ENCODE measurements at regions not wholly inside any gene's neighbourhood (a gene's known extent, or its start where the extent isn't known, plus 50 kb on each side); places are given as distances from the start of the nearest gene placed in this dataset.

GRCh38 chr3:106261396-106261795, 392.6 kb upstream of the CBLB start:
- H3K9me3 Mint-ChIP-seq: peaks cover 0 to 6% of the 10 kb centered on the region in 2 donors
- ATAC-seq: no peak
- DNase-seq: no peak
- no peak overlapping the region for H3K27ac Mint-ChIP-seq
- no peak overlapping the region for H3K4me3 Mint-ChIP-seq
- no peaks in the 10 kb centered on the region for H3K27me3 Mint-ChIP-seq
- peaks cover 8% of the 10 kb centered on the region for H3K4me1 Mint-ChIP-seq

GRCh38 chr3:106261915-106262683, 393.3 kb upstream of the CBLB start:
- ATAC-seq: no peak
- no peak overlapping the region for H3K27ac Mint-ChIP-seq
- peaks cover 0 to 6% of the 10 kb centered on the region in 2 donors for H3K9me3 Mint-ChIP-seq
- H3K4me1 Mint-ChIP-seq: peaks cover 6% of the 10 kb centered on the region
- H3K27me3 Mint-ChIP-seq: no peaks in the 10 kb centered on the region
- H3K4me3 Mint-ChIP-seq: no peak overlapping the region
- no peak for DNase-seq

GRCh38 chr3:106263011-106263410, 394.2 kb upstream of the CBLB start:
- no peak for ATAC-seq
- H3K4me3 Mint-ChIP-seq: no peak overlapping the region
- no peak for DNase-seq
- peaks cover 6% of the 10 kb centered on the region for H3K4me1 Mint-ChIP-seq
- no peaks in the 10 kb centered on the region for H3K27me3 Mint-ChIP-seq
- no peak overlapping the region for H3K27ac Mint-ChIP-seq
- H3K9me3 Mint-ChIP-seq: peaks cover 0 to 6% of the 10 kb centered on the region in 2 donors

- no peak for DNase-seq
- H3K27me3 Mint-ChIP-seq: no peaks in the 10 kb centered on the region
- no peak for ATAC-seq
- peaks cover 6% of the 10 kb centered on the region for H3K4me1 Mint-ChIP-seq
- no peak overlapping the region for H3K27ac Mint-ChIP-seq
- H3K4me3 Mint-ChIP-seq: no peak overlapping the region
- peaks cover 2 to 6% of the 10 kb centered on the region in 2 donors for H3K9me3 Mint-ChIP-seq
Observed at GRCh38 chr3:106263546-106263945, 394.7 kb upstream of the CBLB start.

- ATAC-seq: no peak
- Mint-ChIP-seq H3K27me3 (no peaks in the 10 kb centered on the region), H3K4me3 (no peak overlapping the region), H3K4me1 (peaks cover 6% of the 10 kb centered on the region), H3K9me3 (peaks cover under 1 to 7% of the 10 kb centered on the region in 2 donors), H3K27ac (no peak overlapping the region)
- DNase-seq: no peak
Observed at GRCh38 chr3:106265704-106266103, 396.9 kb upstream of the CBLB start.

- ATAC-seq: no peak
Observed at GRCh38 chr3:106268696-106269095, 399.9 kb upstream of the CBLB start.

GRCh38 chr3:106272302-106272701, 403.5 kb upstream of the CBLB start:
- peaks cover 13% of the 10 kb centered on the region for H3K4me1 Mint-ChIP-seq
- H3K27me3 Mint-ChIP-seq: no peaks in the 10 kb centered on the region
- ATAC-seq (no peak), DNase-seq (no peak)
- no peak overlapping the region for H3K27ac Mint-ChIP-seq
- H3K9me3 Mint-ChIP-seq: peaks cover 27 to 35% of the 10 kb centered on the region in 2 donors
- no peak overlapping the region for H3K4me3 Mint-ChIP-seq

More at GRCh38 chr3:106268696-106269095, 399.9 kb upstream of the CBLB start:
- no peak overlapping the region for H3K4me3 Mint-ChIP-seq
- peak overlapping the region in 1 of 2 donors; percentile 36 for H3K27ac Mint-ChIP-seq
- no peaks in the 10 kb centered on the region for H3K27me3 Mint-ChIP-seq
- DNase-seq: no peak
- no peaks in the 10 kb centered on the region for H3K4me1 Mint-ChIP-seq
- peaks cover 7% of the 10 kb centered on the region in 2 donors for H3K9me3 Mint-ChIP-seq

- H3K9me3 Mint-ChIP-seq: peaks cover 33 to 46% of the 10 kb centered on the region in 2 donors
- DNase-seq: no peak
- ATAC-seq: no peak
- H3K4me1 Mint-ChIP-seq: peaks cover 20% of the 10 kb centered on the region
- no peak overlapping the region for H3K4me3 Mint-ChIP-seq
- H3K27ac Mint-ChIP-seq: no peak overlapping the region
- H3K27me3 Mint-ChIP-seq: no peaks in the 10 kb centered on the region
Observed at GRCh38 chr3:106275592-106275991, 406.8 kb upstream of the CBLB start.

GRCh38 chr3:106276151-106276550, 407.3 kb upstream of the CBLB start:
- Mint-ChIP-seq H3K27ac (no peak overlapping the region), H3K27me3 (no peaks in the 10 kb centered on the region), H3K4me1 (peaks cover 20% of the 10 kb centered on the region), H3K4me3 (no peak overlapping the region), H3K9me3 (peaks cover 33 to 44% of the 10 kb centered on the region in 2 donors)
- DNase-seq (no peak), ATAC-seq (no peak)

GRCh38 chr3:106276755-106277612, 408.2 kb upstream of the CBLB start:
- Mint-ChIP-seq H3K27ac (no peak overlapping the region), H3K4me3 (no peak overlapping the region), H3K9me3 (peaks cover 33 to 38% of the 10 kb centered on the region in 2 donors), H3K27me3 (no peaks in the 10 kb centered on the region), H3K4me1 (peaks cover 20% of the 10 kb centered on the region)
- ATAC-seq: no peak
- no peak for DNase-seq

GRCh38 chr3:106277731-106278130, 408.9 kb upstream of the CBLB start:
- H3K27ac Mint-ChIP-seq: peak overlapping the region in 1 of 2 donors; percentile 30
- H3K9me3 Mint-ChIP-seq: peaks cover 40 to 44% of the 10 kb centered on the region in 2 donors
- H3K27me3 Mint-ChIP-seq: no peaks in the 10 kb centered on the region
- ATAC-seq: no peak
- peaks cover 20% of the 10 kb centered on the region for H3K4me1 Mint-ChIP-seq
- H3K4me3 Mint-ChIP-seq: no peak overlapping the region
- no peak for DNase-seq

GRCh38 chr3:106281221-106281620, 412.4 kb upstream of the CBLB start:
- Mint-ChIP-seq H3K4me1 (peaks cover 18% of the 10 kb centered on the region), H3K4me3 (no peak overlapping the region), H3K27me3 (no peaks in the 10 kb centered on the region), H3K9me3 (peaks cover 35 to 41% of the 10 kb centered on the region in 2 donors), H3K27ac (no peak overlapping the region)
- no peak for ATAC-seq
- no peak for DNase-seq

GRCh38 chr3:106282943-106283342, 414.1 kb upstream of the CBLB start:
- H3K27ac Mint-ChIP-seq: no peak overlapping the region
- peaks cover under 1% of the 10 kb centered on the region for H3K4me1 Mint-ChIP-seq
- H3K9me3 Mint-ChIP-seq: peaks cover 32 to 33% of the 10 kb centered on the region in 2 donors
- no peaks in the 10 kb centered on the region for H3K27me3 Mint-ChIP-seq
- no peak overlapping the region for H3K4me3 Mint-ChIP-seq
- DNase-seq (no peak), ATAC-seq (no peak)

- no peaks in the 10 kb centered on the region for H3K27me3 Mint-ChIP-seq
- peaks cover 14 to 15% of the 10 kb centered on the region in 2 donors for H3K9me3 Mint-ChIP-seq
- H3K4me3 Mint-ChIP-seq: no peak overlapping the region
- no peak overlapping the region for H3K27ac Mint-ChIP-seq
- DNase-seq (no peak), ATAC-seq (no peak)
- H3K4me1 Mint-ChIP-seq: peaks cover 17% of the 10 kb centered on the region
Observed at GRCh38 chr3:106288781-106289180, 420.0 kb upstream of the CBLB start.

GRCh38 chr3:106290304-106290997, 421.6 kb upstream of the CBLB start:
- peak overlapping the region; percentile 8 to 38 for H3K4me3 Mint-ChIP-seq
- no peak for ATAC-seq
- H3K9me3 Mint-ChIP-seq: peaks cover 3 to 15% of the 10 kb centered on the region in 2 donors
- peak overlapping the region; percentile 4 to 22 for H3K27ac Mint-ChIP-seq
- peaks cover 17% of the 10 kb centered on the region for H3K4me1 Mint-ChIP-seq
- no peak for DNase-seq
- H3K27me3 Mint-ChIP-seq: no peaks in the 10 kb centered on the region
